Endodermal cell (in vitro differentiated cells): ENCODE measurements at regions not wholly inside any gene's neighbourhood (a gene's known extent, or its start where the extent isn't known, plus 50 kb on each side); places are given as distances from the start of the nearest gene placed in this dataset.

Experiments used
- DNase-seq: peaks from one replicate; pipeline ENCODE4 v3.0.0-alpha.2; 2017
- H3K27ac ChIP-seq: 2 replicates; pipeline ENCODE4 v1.5.1; 2013; ENCODE audit warnings: mild to moderate bottlenecking, low read depth, low read length, moderate library complexity
- H3K27me3 ChIP-seq: 2 replicates; pipeline ENCODE4 v1.6.1; 2013; ENCODE audit warnings: mild to moderate bottlenecking, low read length, moderate library complexity; ENCODE audit not compliant: insufficient read depth, control insufficient read depth, poor library complexity, severe bottlenecking
- H3K36me3 ChIP-seq: 2 replicates; pipeline ENCODE4 v1.7.0; 2013; ENCODE audit warnings: mild to moderate bottlenecking, low read length, moderate library complexity; ENCODE audit not compliant: control insufficient read depth, insufficient read depth
- H3K4me1 ChIP-seq: one replicate; pipeline ENCODE4 v1.7.0; 2013; ENCODE audit warnings: low read length; ENCODE audit not compliant: control insufficient read depth, insufficient read depth
- H3K4me3 ChIP-seq: 2 replicates; pipeline ENCODE4 v1.5.1; 2013; ENCODE audit warnings: mild to moderate bottlenecking, low read length, moderate library complexity
- H3K9ac ChIP-seq: 2 replicates; pipeline ENCODE4 v1.6.1; 2013; ENCODE audit warnings: mild to moderate bottlenecking, low read length, moderate library complexity; ENCODE audit not compliant: poor library complexity, severe bottlenecking; ENCODE audit errors: extremely low read depth
- H3K9me3 ChIP-seq: 2 replicates; pipeline ENCODE4 v1.6.1; 2013; ENCODE audit warnings: mild to moderate bottlenecking, low read length, moderate library complexity; ENCODE audit not compliant: control insufficient read depth
- H3K27ac Mint-ChIP-seq: 2 replicates; pipeline ENCODE4 v1.8.0; 2020; ENCODE audit warnings: mixed read lengths
- H3K27me3 Mint-ChIP-seq: 2 replicates; pipeline ENCODE4 v1.8.0; 2021; ENCODE audit warnings: mild to moderate bottlenecking, mixed read lengths; ENCODE audit not compliant: insufficient read depth
- H3K36me3 Mint-ChIP-seq: 2 replicates; pipeline ENCODE4 v1.8.0; 2020; ENCODE audit warnings: low read depth, mixed read lengths
- H3K4me1 Mint-ChIP-seq: 2 replicates; pipeline ENCODE4 v1.8.0; 2020; ENCODE audit warnings: mixed read lengths
- H3K4me3 Mint-ChIP-seq: 2 replicates; pipeline ENCODE4 v1.8.0; 2020; ENCODE audit warnings: mild to moderate bottlenecking, moderate library complexity, mixed read lengths
- H3K9me3 Mint-ChIP-seq: 2 replicates; pipeline ENCODE4 v1.8.0; 2020; ENCODE audit warnings: mild to moderate bottlenecking, mixed read lengths
- WGBS, 2 experiments: methylation state at CpG; one replicate each; pipeline versions ENCODE4 v1.1.5 to v1.1.7; 2013; ENCODE audit warnings: missing lambda C conversion rate in 2 of 2, mixed read lengths in 1 of 2; ENCODE audit not compliant: insufficient coverage in 1 of 2, insufficient read length in 1 of 2; 5-methylcytosine and 5-hydroxymethylcytosine counted together
- TF ChIP-seq, protein P1 (sequence below): fragments of 200-600 bp; sonication (generic); conservative IDR thresholded peaks from 2 replicates; pipeline ENCODE4 v1.5.0; 2021; ENCODE audit warnings: antibody characterized with exemption, mild to moderate bottlenecking

- H3K36me3 Mint-ChIP-seq = no peaks in the 10 kb centered on the region
- Histone ChIP-seq H3K4me3 (no peak overlapping the region), H3K36me3 (no peaks in the 10 kb centered on the region), H3K9me3 (no peaks in the 10 kb centered on the region), H3K27ac (no peak overlapping the region), H3K4me1 (no peaks in the 10 kb centered on the region), H3K27me3 (peaks cover 8% of the 10 kb centered on the region), H3K9ac (no peak overlapping the region)
- WGBS, 2 experiments = 90 to 100% methylated on average over 1 of the region's 1 CpG
- DNase-seq = no peak
- no peak overlapping the region for H3K4me3 Mint-ChIP-seq
- H3K9me3 Mint-ChIP-seq = no peaks in the 10 kb centered on the region
- H3K27me3 Mint-ChIP-seq = peaks cover 11% of the 10 kb centered on the region
- H3K27ac Mint-ChIP-seq = no peak overlapping the region
- TF ChIP-seq, protein P1, sequence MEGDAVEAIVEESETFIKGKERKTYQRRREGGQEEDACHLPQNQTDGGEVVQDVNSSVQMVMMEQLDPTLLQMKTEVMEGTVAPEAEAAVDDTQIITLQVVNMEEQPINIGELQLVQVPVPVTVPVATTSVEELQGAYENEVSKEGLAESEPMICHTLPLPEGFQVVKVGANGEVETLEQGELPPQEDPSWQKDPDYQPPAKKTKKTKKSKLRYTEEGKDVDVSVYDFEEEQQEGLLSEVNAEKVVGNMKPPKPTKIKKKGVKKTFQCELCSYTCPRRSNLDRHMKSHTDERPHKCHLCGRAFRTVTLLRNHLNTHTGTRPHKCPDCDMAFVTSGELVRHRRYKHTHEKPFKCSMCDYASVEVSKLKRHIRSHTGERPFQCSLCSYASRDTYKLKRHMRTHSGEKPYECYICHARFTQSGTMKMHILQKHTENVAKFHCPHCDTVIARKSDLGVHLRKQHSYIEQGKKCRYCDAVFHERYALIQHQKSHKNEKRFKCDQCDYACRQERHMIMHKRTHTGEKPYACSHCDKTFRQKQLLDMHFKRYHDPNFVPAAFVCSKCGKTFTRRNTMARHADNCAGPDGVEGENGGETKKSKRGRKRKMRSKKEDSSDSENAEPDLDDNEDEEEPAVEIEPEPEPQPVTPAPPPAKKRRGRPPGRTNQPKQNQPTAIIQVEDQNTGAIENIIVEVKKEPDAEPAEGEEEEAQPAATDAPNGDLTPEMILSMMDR = no peak
- H3K4me1 Mint-ChIP-seq = peaks cover 6% of the 10 kb centered on the region
Measured at GRCh38 chr10:44769450-44769849, 141.7 kb upstream of the TMEM72 start.

- WGBS, 2 experiments = 85 to 95% methylated on average over 2 of the region's 2 CpGs
- TF ChIP-seq, protein P1 = no peak
Measured at GRCh38 chr10:44771233-44771995, 139.7 kb upstream of the TMEM72 start.

DNA sequence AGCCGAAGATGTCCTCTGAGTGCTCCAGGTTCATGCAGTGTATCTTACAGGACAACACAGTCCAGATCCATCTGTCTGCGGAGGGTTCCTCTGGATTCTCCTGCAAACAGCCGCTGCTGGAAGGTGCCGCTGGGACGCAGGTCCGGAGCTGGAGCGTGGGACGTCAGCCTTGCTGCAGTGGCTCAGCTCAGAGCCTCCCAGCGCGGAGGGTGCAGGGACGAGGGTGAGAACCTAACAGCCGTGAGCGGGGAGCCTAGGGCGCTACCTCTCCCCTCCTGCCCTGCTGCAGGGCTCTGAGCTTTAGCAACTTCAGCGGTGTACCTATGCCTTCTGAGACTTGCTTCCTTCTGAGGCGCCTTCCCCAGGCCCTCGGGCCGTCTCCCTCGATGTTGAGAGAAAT lies 137.6 kb upstream of the TMEM72 start:
- Histone ChIP-seq H3K4me1 (no peaks in the 10 kb centered on the region), H3K9ac (no peak overlapping the region), H3K36me3 (no peaks in the 10 kb centered on the region), H3K27me3 (no peaks in the 10 kb centered on the region), H3K9me3 (no peaks in the 10 kb centered on the region), H3K4me3 (no peak overlapping the region), H3K27ac (no peak overlapping the region)
- H3K36me3 Mint-ChIP-seq = no peaks in the 10 kb centered on the region
- no peak overlapping the region for H3K4me3 Mint-ChIP-seq
- H3K9me3 Mint-ChIP-seq = no peaks in the 10 kb centered on the region
- no peak for DNase-seq
- WGBS, 2 experiments = 83 to 92% methylated on average over 14 to 19 of the region's 19 CpGs
- H3K27ac Mint-ChIP-seq = no peak overlapping the region
- TF ChIP-seq, protein P1 = no peak
- H3K4me1 Mint-ChIP-seq = peaks cover 6% of the 10 kb centered on the region
- no peaks in the 10 kb centered on the region for H3K27me3 Mint-ChIP-seq

More at GRCh38 chr10:44771233-44771995, 139.7 kb upstream of the TMEM72 start:
- Mint-ChIP-seq H3K36me3 (no peaks in the 10 kb centered on the region), H3K27me3 (peaks cover under 1% of the 10 kb centered on the region), H3K4me1 (peaks cover 6% of the 10 kb centered on the region), H3K27ac (no peak overlapping the region), H3K4me3 (no peak overlapping the region), H3K9me3 (no peaks in the 10 kb centered on the region)
- Histone ChIP-seq H3K27ac (no peak overlapping the region), H3K36me3 (no peaks in the 10 kb centered on the region), H3K9ac (no peak overlapping the region), H3K9me3 (no peaks in the 10 kb centered on the region), H3K4me1 (no peaks in the 10 kb centered on the region), H3K27me3 (no peaks in the 10 kb centered on the region), H3K4me3 (no peak overlapping the region)
- no peak for DNase-seq
